HCT116 (cell line): ENCODE measurements at regions not wholly inside any gene's neighbourhood (a gene's known extent, or its start where the extent isn't known, plus 50 kb on each side); places are given as distances from the start of the nearest gene placed in this dataset.

Experiments used
- ATAC-seq: fragments of 200-7000 bp; cut with Tn5 transposase; 2 replicates; pipeline ENCODE4 v1.9.1; 2020; ENCODE audit warnings: mild to moderate bottlenecking, moderate library complexity
- BruUV-seq: library from RNA; stranded (reverse); fragments of 400-500 nt; replicated peaks from 2 replicates; lab custom pipeline; 2021; lab: Mats Ljungman, UMichigan
- CTCF ChIA-PET: fragments of 300-600 bp; sonication (Branson Sonifier 250); formaldehyde crosslinking; loops from one replicate; lab custom pipeline; 2021; ENCODE audit warnings: antibody characterized with exemption; lab: Charles Lee
- POLR2A ChIA-PET: fragments of 300-600, 350-600 bp; sonication (Branson Sonifier 250); formaldehyde crosslinking; loops from one replicate; lab custom pipeline; 2021; ENCODE audit warnings: antibody characterized with exemption; lab: Charles Lee
- RAD21 ChIA-PET, 2 experiments: fragments of 300-600 bp; sonication (Branson Sonifier 250); formaldehyde crosslinking; loops; one replicate each; lab custom pipeline; 2023; ENCODE audit warnings: low total read pairs in 2 of 2; ENCODE audit not compliant: uncharacterized antibody in 2 of 2, unreplicated experiment in 2 of 2, low non-redundant PET in 1 of 2; lab: Charles Lee
- DNase-seq: peaks from one replicate; pipeline ENCODE4 v3.0.0-alpha.2; 2010; ENCODE audit warnings: low read depth, low spot score
- H2AFZ ChIP-seq: fragments of 200-600 bp; shearing (Covaris generic), sonication (generic); 2 replicates; pipeline ENCODE4 v1.6.1; 2017; ENCODE audit warnings: low read depth, mixed run types, mixed read lengths, antibody characterized with exemption, low read length; ENCODE audit not compliant: poor library complexity, severe bottlenecking
- H3K27ac ChIP-seq: 2 replicates; pipeline ENCODE4 v1.5.1; 2012; ENCODE audit warnings: low read depth, low read length
- H3K27me3 ChIP-seq: fragments of 200-600 bp; sonication (generic); 2 replicates; pipeline ENCODE4 v1.6.1; 2016; ENCODE audit warnings: mixed run types, low read length, mixed read lengths; ENCODE audit not compliant: insufficient read depth
- H3K36me3 ChIP-seq, 2 experiments: fragments of 200-500 bp in 1 of 2; fragments of 200-600 bp in 1 of 2; sonication (Bioruptor generic) in 1 of 2; sonication (generic) in 1 of 2; 2 replicates each; pipeline versions ENCODE4 v1.5.1 to v1.6.1; 2014 to 2016; ENCODE audit warnings: low read length in 2 of 2, inconsistent platforms in 1 of 2, mixed read lengths in 1 of 2, mixed run types in 1 of 2; ENCODE audit not compliant: insufficient read depth in 2 of 2, control insufficient read depth in 1 of 2
- H3K4me1 ChIP-seq, 2 experiments: fragments of 200-600 bp in 1 of 2; sonication (generic) in 1 of 2; 2 replicates each; pipeline versions ENCODE4 v1.5.1 to v1.6.1; 2012 to 2017; ENCODE audit warnings: low read length in 2 of 2, inconsistent platforms in 1 of 2, mild to moderate bottlenecking in 1 of 2, mixed read lengths in 1 of 2, mixed run types in 1 of 2, moderate library complexity in 1 of 2; ENCODE audit not compliant: insufficient read depth in 2 of 2, control insufficient read depth in 1 of 2
- H3K4me2 ChIP-seq: fragments of 200-600 bp; sonication (generic); 2 replicates; pipeline ENCODE4 v1.6.1; 2017; ENCODE audit warnings: mixed run types, low read length, mixed read lengths
- H3K4me3 ChIP-seq, 2 experiments: fragments of 200-600 bp in 1 of 2; sonication (generic) in 1 of 2; replicated peaks in 1 of 2; 2 replicates each; pipeline ENCODE4 v1.5.1; 2011 to 2016; ENCODE audit warnings: low read length in 2 of 2, control low read depth in 1 of 2, low read depth in 1 of 2, mild to moderate bottlenecking in 1 of 2, mixed read lengths in 1 of 2, mixed run types in 1 of 2
- H3K79me2 ChIP-seq: fragments of 200-600 bp; sonication (generic); 2 replicates; pipeline ENCODE4 v1.6.1; 2017; ENCODE audit warnings: mild to moderate bottlenecking, mixed run types, low read length, moderate library complexity, mixed read lengths; ENCODE audit not compliant: insufficient read depth
- H3K9ac ChIP-seq: fragments of 200-600 bp; sonication (generic); 2 replicates; pipeline ENCODE4 v1.6.1; 2016; ENCODE audit warnings: low read length, mixed read lengths
- H3K9me2 ChIP-seq: fragments of 200-600 bp; sonication (generic), shearing (Covaris generic); 2 replicates; pipeline ENCODE4 v1.6.1; 2017; ENCODE audit warnings: mixed run types, mild to moderate bottlenecking, moderate library complexity; ENCODE audit not compliant: insufficient read depth
- H3K9me3 ChIP-seq, 2 experiments: fragments of 200-500 bp in 1 of 2; fragments of 200-600 bp in 1 of 2; sonication (Bioruptor generic) in 1 of 2; sonication (generic) in 1 of 2; 2 replicates each; pipeline ENCODE4 v1.6.1; 2014 to 2017; ENCODE audit warnings: low read length in 2 of 2, mixed read lengths in 2 of 2, inconsistent platforms in 1 of 2, low read depth in 1 of 2, mild to moderate bottlenecking in 1 of 2, mixed run types in 1 of 2, moderate library complexity in 1 of 2; ENCODE audit not compliant: control insufficient read depth in 1 of 2, insufficient read depth in 1 of 2
- H4K20me1 ChIP-seq: fragments of 200-600 bp; sonication (generic), shearing (Covaris generic); 2 replicates; pipeline ENCODE4 v1.6.1; 2017; ENCODE audit warnings: mixed run types, mild to moderate bottlenecking, moderate library complexity; ENCODE audit not compliant: insufficient read depth
- CBX3 ChIP-seq: IDR thresholded peaks from 2 replicates; pipeline ENCODE4 v1.6.1; 2012; ENCODE audit warnings: low read depth
- CEBPB ChIP-seq: IDR thresholded peaks from 2 replicates; pipeline ENCODE4 v1.6.1; 2012; ENCODE audit warnings: low read depth
- EGR1 ChIP-seq: IDR thresholded peaks from 2 replicates; pipeline ENCODE4 v1.6.1; 2012; ENCODE audit warnings: low read depth
- EZH2 ChIP-seq: fragments of 200-600 bp; sonication (generic); IDR thresholded peaks from 2 replicates; pipeline ENCODE4 v1.6.1; 2017; ENCODE audit warnings: antibody characterized with exemption, mixed run types
- EZH2phosphoT487 ChIP-seq: fragments of 200-600 bp; IDR thresholded peaks from 2 replicates; pipeline ENCODE4 v1.6.1; 2018; ENCODE audit warnings: antibody characterized with exemption, borderline replicate concordance
- FOSL1 ChIP-seq: IDR thresholded peaks from 2 replicates; pipeline ENCODE4 v1.6.1; 2012; ENCODE audit warnings: low read depth
- JUND ChIP-seq: IDR thresholded peaks from 2 replicates; pipeline ENCODE4 v1.6.1; 2012
- POLR2AphosphoS5 ChIP-seq: IDR thresholded peaks from 2 replicates; pipeline ENCODE4 v1.6.1; 2011; ENCODE audit warnings: mild to moderate bottlenecking, low read depth, low read length, moderate library complexity
- RAD21 ChIP-seq: IDR thresholded peaks from 2 replicates; pipeline ENCODE4 v1.6.1; 2012; ENCODE audit warnings: low read depth, mild to moderate bottlenecking
- SP1 ChIP-seq: IDR thresholded peaks from 2 replicates; pipeline ENCODE4 v1.6.1; 2012; ENCODE audit warnings: low read depth
- TCF7L2 ChIP-seq: IDR thresholded peaks from 2 replicates; pipeline ENCODE4 v1.7.0; 2011; ENCODE audit warnings: borderline replicate concordance, inconsistent platforms; ENCODE audit not compliant: insufficient read depth, insufficient read length; ENCODE audit errors: extremely low read depth
- YY1 ChIP-seq: IDR thresholded peaks from 2 replicates; pipeline ENCODE4 v1.6.1; 2011; ENCODE audit warnings: low read length, low read depth, moderate library complexity, mild to moderate bottlenecking; ENCODE audit not compliant: insufficient replicate concordance; ENCODE audit errors: extremely low read depth
- ZBTB33 ChIP-seq: IDR thresholded peaks from 2 replicates; pipeline ENCODE4 v1.6.1; 2011; ENCODE audit warnings: mild to moderate bottlenecking, low read length, moderate library complexity; ENCODE audit not compliant: insufficient replicate concordance; ENCODE audit errors: extremely low read depth
- ZFX ChIP-seq: fragments of 450-650 bp; IDR thresholded peaks from 2 replicates; pipeline ENCODE4 v1.6.1; 2017
- intact Hi-C: fragments of 100-400 bp; cut with micrococcal nuclease; formaldehyde crosslinking; loops from 2 replicates; pipeline ENCODE4 v1.10.0; 2022
- TF ChIP-seq, protein P1 (sequence below), 3 experiments: fragments of 200-600 bp in 1 of 3; sonication (generic) in 1 of 3; IDR thresholded peaks in 2 of 3; conservative IDR thresholded peaks in 1 of 3; 2 replicates each; pipeline ENCODE4 v1.5.1; 2012 to 2017; ENCODE audit warnings: low read depth in 2 of 3, low read length in 2 of 3, antibody characterized with exemption in 1 of 3, borderline replicate concordance in 1 of 3, control low read depth in 1 of 3, mild to moderate bottlenecking in 1 of 3, mixed read lengths in 1 of 3, mixed run types in 1 of 3, moderate library complexity in 1 of 3; ENCODE audit not compliant: insufficient read depth in 1 of 3

GRCh38 chr20:7454047-7454446 lies 486.2 kb downstream of the HAO1 start:
- Histone ChIP-seq H3K9ac (no peak overlapping the region), H4K20me1 (no peaks in the 10 kb centered on the region), H3K27me3 (no peaks in the 10 kb centered on the region), H3K9me2 (no peaks in the 10 kb centered on the region), H3K4me1 (no peaks in the 10 kb centered on the region), H3K36me3 (no peaks in the 10 kb centered on the region), H3K4me3 (no peak overlapping the region), H3K9me3 (peaks cover 0 to 17% of the 10 kb centered on the region in 2 experiments; a peak in 2 of 4 replicates), H2AFZ (no peak overlapping the region), H3K4me2 (no peak overlapping the region), H3K27ac (no peak overlapping the region), H3K79me2 (no peaks in the 10 kb centered on the region)
- intact Hi-C loops: no loop called here
- BruUV-seq: no TSS peak
- DNase-seq (no peak), ATAC-seq (no peak)
- ChIA-PET RAD21 (no interaction called here), POLR2A (no interaction called here), CTCF (no interaction called here)
- TF ChIP-seq CEBPB (no peak), YY1 (no peak), EZH2 (no peak), TCF7L2 (no peak), EZH2phosphoT487 (no peak), JUND (no peak), ZFX (no peak), RAD21 (no peak)
- TF ChIP-seq, all 23 proteins: peak for 0

GRCh38 chr20:7458459-7458858 lies 481.8 kb downstream of the HAO1 start:
- ChIA-PET POLR2A (no interaction called here), CTCF (no interaction called here), RAD21 (no interaction called here)
- Histone ChIP-seq H4K20me1 (no peaks in the 10 kb centered on the region), H3K9me3 (peaks cover 0 to 10% of the 10 kb centered on the region in 2 experiments; a peak in 2 of 4 replicates), H3K9ac (no peak overlapping the region), H3K27me3 (no peaks in the 10 kb centered on the region), H3K4me1 (no peaks in the 10 kb centered on the region), H3K4me3 (no peak overlapping the region), H3K36me3 (no peaks in the 10 kb centered on the region), H3K79me2 (no peaks in the 10 kb centered on the region), H3K4me2 (no peak overlapping the region), H3K27ac (no peak overlapping the region), H3K9me2 (no peaks in the 10 kb centered on the region), H2AFZ (no peak overlapping the region)
- intact Hi-C loops: no loop called here
- ATAC-seq: no peak
- DNase-seq: no peak
- no TSS peak for BruUV-seq
- TF ChIP-seq RAD21: no peak
- no peak for TF ChIP-seq SP1
- TF ChIP-seq CEBPB: no peak
- TF ChIP-seq FOSL1: no peak
- no peak for TF ChIP-seq EZH2phosphoT487
- TF ChIP-seq ZBTB33: no peak
- no peak for TF ChIP-seq EGR1
- TF ChIP-seq, protein P1, sequence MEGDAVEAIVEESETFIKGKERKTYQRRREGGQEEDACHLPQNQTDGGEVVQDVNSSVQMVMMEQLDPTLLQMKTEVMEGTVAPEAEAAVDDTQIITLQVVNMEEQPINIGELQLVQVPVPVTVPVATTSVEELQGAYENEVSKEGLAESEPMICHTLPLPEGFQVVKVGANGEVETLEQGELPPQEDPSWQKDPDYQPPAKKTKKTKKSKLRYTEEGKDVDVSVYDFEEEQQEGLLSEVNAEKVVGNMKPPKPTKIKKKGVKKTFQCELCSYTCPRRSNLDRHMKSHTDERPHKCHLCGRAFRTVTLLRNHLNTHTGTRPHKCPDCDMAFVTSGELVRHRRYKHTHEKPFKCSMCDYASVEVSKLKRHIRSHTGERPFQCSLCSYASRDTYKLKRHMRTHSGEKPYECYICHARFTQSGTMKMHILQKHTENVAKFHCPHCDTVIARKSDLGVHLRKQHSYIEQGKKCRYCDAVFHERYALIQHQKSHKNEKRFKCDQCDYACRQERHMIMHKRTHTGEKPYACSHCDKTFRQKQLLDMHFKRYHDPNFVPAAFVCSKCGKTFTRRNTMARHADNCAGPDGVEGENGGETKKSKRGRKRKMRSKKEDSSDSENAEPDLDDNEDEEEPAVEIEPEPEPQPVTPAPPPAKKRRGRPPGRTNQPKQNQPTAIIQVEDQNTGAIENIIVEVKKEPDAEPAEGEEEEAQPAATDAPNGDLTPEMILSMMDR (IDR thresholded peaks at IDR 0.05 in 2 of 3, conservative IDR thresholded peaks at IDR 0.05 in 1 of 3; ENCODE audit: borderline replicate concordance in 1 of 3, insufficient read depth in 1 of 3, low read depth in 2 of 3, low read length in 2 of 3): no peak
- TF ChIP-seq CBX3: no peak
- no peak for TF ChIP-seq YY1
- no peak for TF ChIP-seq TCF7L2
- no peak for TF ChIP-seq POLR2AphosphoS5
